T-cell (primary cell): ENCODE measurements at regions not wholly inside any gene's neighbourhood (a gene's known extent, or its start where the extent isn't known, plus 50 kb on each side); places are given as distances from the start of the nearest gene placed in this dataset.
A peak's percentile ranks its signal among the peaks of the same experiment; 100 is the strongest.

ENCODE experiments used
- ATAC-seq, 4 experiments: fragments of 200-7000 bp in 3 of 4; fragments of 150-1000 bp in 1 of 4; cut with Tn5 transposase; replicated peaks in 1 of 4; 1 replicate in 3 of 4; 2 replicates in 1 of 4; pipeline ENCODE4 v1.10.0; 2021; ENCODE audit warnings: moderate library complexity in 3 of 4, mild to moderate bottlenecking in 2 of 4, moderate number of reproducible peaks in 1 of 4
- CTCF ChIA-PET, 2 donors: fragments of 300-600 bp; sonication (Branson Sonifier 250); formaldehyde crosslinking; loops; one replicate each; lab custom pipeline; 2022; ENCODE audit warnings: antibody characterized with exemption in 2 of 2; lab: Charles Lee
- POLR2A ChIA-PET, 2 donors: fragments of 300-600 bp; sonication (Branson Sonifier 250); formaldehyde crosslinking; loops; one replicate each; lab custom pipeline; 2022; ENCODE audit warnings: antibody characterized with exemption in 2 of 2; lab: Charles Lee
- DNase-seq, 35 experiments: peaks; one replicate each; pipeline versions ENCODE4 v3.0.0 to v3.0.0-alpha.2; 2013 to 2023
- H3K27ac ChIP-seq: one replicate; pipeline ENCODE4 v1.5.1; 2013; ENCODE audit warnings: low read length
- H3K27me3 ChIP-seq, 2 experiments: replicated peaks in 1 of 2; 1 replicate in 1 of 2; 2 replicates in 1 of 2; pipeline versions ENCODE4 v1.6.1 to v1.7.0; 2013; ENCODE audit warnings: low read length in 1 of 2, mixed read lengths in 1 of 2; ENCODE audit not compliant: control insufficient read depth in 2 of 2, insufficient read depth in 2 of 2; ENCODE audit errors: extremely low read depth in 1 of 2
- H3K36me3 ChIP-seq, 2 donors: 1 replicate in 1 of 2; 2 replicates in 1 of 2; pipeline versions ENCODE4 v1.6.1 to v1.7.0; 2013; ENCODE audit warnings: low read length in 1 of 2; ENCODE audit not compliant: control insufficient read depth in 2 of 2, insufficient read depth in 1 of 2; ENCODE audit errors: extremely low read depth in 1 of 2
- H3K4me1 ChIP-seq, 2 experiments: 1 replicate in 1 of 2; 2 replicates in 1 of 2; pipeline versions ENCODE4 v1.6.1 to v1.7.0; 2013; ENCODE audit warnings: low read length in 2 of 2, mixed read lengths in 1 of 2; ENCODE audit not compliant: insufficient read depth in 2 of 2, control insufficient read depth in 1 of 2; ENCODE audit errors: extremely low read depth in 1 of 2
- H3K4me3 ChIP-seq, 2 donors: 1 replicate in 1 of 2; 2 replicates in 1 of 2; pipeline versions ENCODE4 v1.5.1 to v1.7.0; 2013; ENCODE audit warnings: mild to moderate bottlenecking in 2 of 2, low read length in 1 of 2, moderate library complexity in 1 of 2; ENCODE audit not compliant: control insufficient read depth in 1 of 2; ENCODE audit errors: extremely low read depth in 1 of 2
- H3K9me3 ChIP-seq: 2 replicates; pipeline ENCODE4 v1.7.0; 2013
- H3K27ac Mint-ChIP-seq, 2 donors: one replicate each; pipeline ENCODE4 v1.8.0; 2020 to 2021; ENCODE audit warnings: mild to moderate bottlenecking in 2 of 2, mixed read lengths in 2 of 2
- H3K27me3 Mint-ChIP-seq, 2 donors: one replicate each; pipeline ENCODE4 v1.8.0; 2021 to 2022; ENCODE audit warnings: mixed read lengths in 2 of 2
- H3K36me3 Mint-ChIP-seq: one replicate; pipeline ENCODE4 v1.8.0; 2021; ENCODE audit warnings: mixed read lengths
- H3K4me1 Mint-ChIP-seq, 3 donors: one replicate each; pipeline ENCODE4 v1.8.0; 2020 to 2022; ENCODE audit warnings: mixed read lengths in 3 of 3, mild to moderate bottlenecking in 1 of 3
- H3K4me3 Mint-ChIP-seq, 3 donors: one replicate each; pipeline ENCODE4 v1.8.0; 2020 to 2022; ENCODE audit warnings: mild to moderate bottlenecking in 3 of 3, mixed read lengths in 3 of 3, moderate library complexity in 3 of 3
- H3K9me3 Mint-ChIP-seq, 3 donors: one replicate each; pipeline ENCODE4 v1.8.0; 2020 to 2022; ENCODE audit warnings: mixed read lengths in 3 of 3
- WGBS: methylation state at CpG from one replicate; pipeline ENCODE4 v1.1.5; 2013; ENCODE audit warnings: missing lambda C conversion rate; ENCODE audit not compliant: insufficient coverage; 5-methylcytosine and 5-hydroxymethylcytosine counted together

DNA sequence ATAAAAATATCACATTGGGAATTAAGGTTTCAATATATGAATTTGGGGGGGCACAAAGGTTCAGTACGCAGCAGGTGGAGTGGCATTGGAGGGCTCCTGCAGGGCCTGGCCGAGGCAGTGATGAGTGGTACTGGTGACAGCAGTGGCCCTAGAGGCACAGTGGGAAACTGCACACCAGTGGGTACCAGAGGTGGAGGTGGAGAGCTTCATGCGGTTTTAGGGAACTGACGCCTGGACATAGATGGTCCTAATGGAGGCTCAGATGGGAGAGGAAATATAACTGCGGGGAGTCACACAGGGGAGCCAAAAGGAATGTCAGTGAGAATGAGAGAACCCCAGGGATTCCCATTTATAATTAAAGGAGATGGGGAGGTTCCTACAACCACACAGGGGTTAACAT, 156.2 kb downstream of the COG6 start:
- Mint-ChIP-seq H3K36me3 (no peaks in the 10 kb centered on the region), H3K27ac (no peak overlapping the region), H3K4me1 (no peaks in the 10 kb centered on the region), H3K4me3 (no peak overlapping the region), H3K9me3 (no peaks in the 10 kb centered on the region), H3K27me3 (peaks cover 0 to 4% of the 10 kb centered on the region in 2 donors)
- Histone ChIP-seq H3K27me3 (no peaks in the 10 kb centered on the region), H3K9me3 (no peaks in the 10 kb centered on the region), H3K4me1 (no peaks in the 10 kb centered on the region), H3K27ac (no peak overlapping the region), H3K4me3 (no peak overlapping the region), H3K36me3 (no peaks in the 10 kb centered on the region)
- DNase-seq, result no peak
- ATAC-seq, result no peak
- CTCF ChIA-PET, result no interaction called here
- POLR2A ChIA-PET, result no interaction called here
- WGBS, result 88% methylated on average over 4 of the region's 5 CpGs

- Mint-ChIP-seq H3K4me1 (no peaks in the 10 kb centered on the region), H3K36me3 (no peaks in the 10 kb centered on the region), H3K27ac (no peak overlapping the region), H3K9me3 (no peaks in the 10 kb centered on the region), H3K4me3 (no peak overlapping the region), H3K27me3 (no peaks in the 10 kb centered on the region)
- Histone ChIP-seq H3K36me3 (no peaks in the 10 kb centered on the region), H3K27me3 (no peaks in the 10 kb centered on the region), H3K4me1 (no peaks in the 10 kb centered on the region), H3K27ac (no peak overlapping the region), H3K4me3 (no peak overlapping the region), H3K9me3 (no peaks in the 10 kb centered on the region)
- WGBS, result no CpG with 5 or more reads among the region's 5 CpGs
- ChIA-PET POLR2A (no interaction called here), CTCF (no interaction called here)
- DNase-seq, result no peak
- no peak for ATAC-seq
Measured at GRCh38 chr13:39815345-39816111, 160.1 kb downstream of the COG6 start.

DNA sequence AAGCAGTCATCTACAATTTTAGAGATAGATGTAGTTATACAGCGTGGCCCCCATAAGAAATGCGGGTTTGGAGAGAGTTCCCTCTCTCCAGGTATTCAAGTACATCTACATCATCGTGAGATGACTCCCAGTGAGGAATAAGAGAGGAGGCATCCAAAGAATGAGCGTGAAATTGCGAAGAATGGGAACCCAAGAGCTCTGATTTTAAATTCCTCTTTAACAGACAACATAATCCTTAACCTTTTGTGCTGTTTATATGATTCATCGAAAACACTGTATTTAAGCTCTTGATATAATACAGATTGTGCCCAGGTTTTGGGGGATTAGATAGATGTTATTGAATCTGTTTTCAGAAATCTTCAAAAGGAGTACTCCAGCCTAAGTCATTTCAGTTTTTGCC, 161.5 kb downstream of the COG6 start:
- Histone ChIP-seq H3K27ac (no peak overlapping the region), H3K4me1 (no peaks in the 10 kb centered on the region), H3K9me3 (no peaks in the 10 kb centered on the region), H3K4me3 (no peak overlapping the region), H3K36me3 (no peaks in the 10 kb centered on the region), H3K27me3 (no peaks in the 10 kb centered on the region)
- H3K9me3 Mint-ChIP-seq, result no peaks in the 10 kb centered on the region
- DNase-seq (no peak), ATAC-seq (no peak)
- POLR2A ChIA-PET, result no interaction called here
- H3K36me3 Mint-ChIP-seq, result no peaks in the 10 kb centered on the region
- CTCF ChIA-PET, result no interaction called here
- no peak overlapping the region for H3K27ac Mint-ChIP-seq
- H3K4me1 Mint-ChIP-seq, result peaks cover 2 to 8% (median 4%) of the 10 kb centered on the region in 3 donors
- H3K27me3 Mint-ChIP-seq, result no peaks in the 10 kb centered on the region
- H3K4me3 Mint-ChIP-seq, result no peak overlapping the region
- WGBS, result no CpG with 5 or more reads among the region's 6 CpGs

DNA sequence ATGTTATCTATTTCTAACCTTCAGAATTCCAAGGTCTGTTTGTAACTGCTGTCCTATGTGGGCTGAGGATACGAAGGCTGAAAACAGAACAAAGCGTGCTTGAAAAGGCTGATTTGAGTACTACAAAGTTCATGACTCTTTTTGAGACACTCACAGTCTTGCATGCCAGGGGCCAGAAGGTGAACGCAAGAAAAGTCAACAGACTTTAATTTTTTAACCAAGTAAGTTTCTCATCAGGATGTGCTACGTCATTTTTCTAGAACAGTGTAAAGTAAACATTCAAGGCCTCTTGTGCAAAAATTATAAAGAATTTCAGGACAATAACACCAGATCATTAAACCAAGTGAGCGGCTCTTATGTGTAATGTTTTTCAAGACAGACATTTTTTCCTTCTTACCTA, 163.5 kb downstream of the COG6 start:
- Mint-ChIP-seq H3K27me3 (no peaks in the 10 kb centered on the region), H3K9me3 (no peaks in the 10 kb centered on the region), H3K36me3 (no peaks in the 10 kb centered on the region), H3K4me1 (peaks cover 18 to 24% (median 22%) of the 10 kb centered on the region in 3 donors), H3K4me3 (no peak overlapping the region), H3K27ac (no peak overlapping the region)
- DNase-seq, result no peak
- Histone ChIP-seq H3K27ac (no peak overlapping the region), H3K4me1 (peaks cover 0 to 7% of the 10 kb centered on the region in 2 experiments), H3K4me3 (no peak overlapping the region), H3K9me3 (no peaks in the 10 kb centered on the region), H3K27me3 (no peaks in the 10 kb centered on the region), H3K36me3 (no peaks in the 10 kb centered on the region)
- no peak for ATAC-seq
- ChIA-PET POLR2A (no interaction called here), CTCF (no interaction called here)
- 95% methylated on average over 4 of the region's 5 CpGs for WGBS

GRCh38 chr13:39820606-39821005, 165.1 kb downstream of the COG6 start:
- H3K27ac Mint-ChIP-seq, result no peak overlapping the region
- CTCF ChIA-PET, result no interaction called here
- H3K27ac ChIP-seq, result no peak overlapping the region
- no peaks in the 10 kb centered on the region for H3K9me3 Mint-ChIP-seq
- H3K9me3 ChIP-seq, result no peaks in the 10 kb centered on the region
- no peaks in the 10 kb centered on the region for H3K36me3 ChIP-seq
- no peak overlapping the region for H3K4me3 Mint-ChIP-seq
- WGBS, result no CpG with 5 or more reads among the region's 2 CpGs
- no peaks in the 10 kb centered on the region for H3K27me3 Mint-ChIP-seq
- no peak for ATAC-seq
- peaks cover 0 to 7% of the 10 kb centered on the region in 2 experiments for H3K4me1 ChIP-seq
- H3K36me3 Mint-ChIP-seq, result no peaks in the 10 kb centered on the region
- H3K4me1 Mint-ChIP-seq, result peaks cover 18 to 26% (median 23%) of the 10 kb centered on the region in 3 donors
- H3K27me3 ChIP-seq, result no peaks in the 10 kb centered on the region
- no peak for DNase-seq
- POLR2A ChIA-PET, result no interaction called here
- H3K4me3 ChIP-seq, result no peak overlapping the region

DNA sequence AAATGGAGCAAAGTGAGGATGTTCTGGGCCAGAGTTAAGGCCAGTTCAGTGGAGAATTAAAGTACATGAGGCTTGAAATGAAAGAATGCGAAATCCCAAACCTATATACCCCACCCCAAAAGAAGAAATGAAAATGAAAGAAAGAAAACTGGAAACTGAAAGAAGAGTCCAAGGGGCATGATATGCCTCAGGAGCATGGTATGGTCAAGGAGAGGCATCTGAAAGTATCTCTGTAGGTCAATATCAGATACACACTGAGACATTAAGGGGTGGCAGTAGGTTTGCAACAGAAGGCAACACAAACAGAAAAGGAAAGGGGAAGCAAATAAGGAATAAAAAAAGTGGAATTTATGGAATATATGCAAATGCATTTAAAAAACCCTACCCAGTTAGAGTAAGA, 166.5 kb downstream of the COG6 start:
- no peak overlapping the region for H3K4me3 ChIP-seq
- no peak for ATAC-seq
- Mint-ChIP-seq H3K27ac (peak overlapping the region in 1 of 2 donors; percentile 7), H3K4me3 (peak overlapping the region in 1 of 3 donors; percentile 74), H3K27me3 (no peaks in the 10 kb centered on the region), H3K9me3 (no peaks in the 10 kb centered on the region), H3K36me3 (no peaks in the 10 kb centered on the region), H3K4me1 (peaks cover 18 to 29% (median 27%) of the 10 kb centered on the region in 3 donors)
- no peaks in the 10 kb centered on the region for H3K36me3 ChIP-seq
- H3K27me3 ChIP-seq, result no peaks in the 10 kb centered on the region
- DNase-seq, result no peak
- H3K9me3 ChIP-seq, result no peaks in the 10 kb centered on the region
- POLR2A ChIA-PET, result no interaction called here
- peaks cover 0 to 7% of the 10 kb centered on the region in 2 experiments for H3K4me1 ChIP-seq
- no CpG with 5 or more reads among the region's 1 CpG for WGBS
- CTCF ChIA-PET, result no interaction called here
- no peak overlapping the region for H3K27ac ChIP-seq
